Epithelial cell of prostate (primary cell): ENCODE measurements at regions not wholly inside any gene's neighbourhood (a gene's known extent, or its start where the extent isn't known, plus 50 kb on each side); places are given as distances from the start of the nearest gene placed in this dataset.
"Not testable (repeated sequence)": the region's sequence is repeated elsewhere in the genome, so short reads cannot be mapped to it uniquely, and the experiment has no call there.

Experiments
- DNase-seq: peaks from one replicate; pipeline ENCODE4 v3.0.0-alpha.2; 2011; ENCODE audit warnings: low read depth, low spot score
- H3K27ac ChIP-seq: fragments of 450-650 bp; 2 replicates; pipeline ENCODE4 v1.5.1; 2017; ENCODE audit warnings: mild to moderate bottlenecking

GRCh38 chr2:180705551-180705950, 274.9 kb upstream of the UBE2E3 start:
- peak overlapping the region; percentile 81 for H3K27ac ChIP-seq
- no peak for DNase-seq

DNA sequence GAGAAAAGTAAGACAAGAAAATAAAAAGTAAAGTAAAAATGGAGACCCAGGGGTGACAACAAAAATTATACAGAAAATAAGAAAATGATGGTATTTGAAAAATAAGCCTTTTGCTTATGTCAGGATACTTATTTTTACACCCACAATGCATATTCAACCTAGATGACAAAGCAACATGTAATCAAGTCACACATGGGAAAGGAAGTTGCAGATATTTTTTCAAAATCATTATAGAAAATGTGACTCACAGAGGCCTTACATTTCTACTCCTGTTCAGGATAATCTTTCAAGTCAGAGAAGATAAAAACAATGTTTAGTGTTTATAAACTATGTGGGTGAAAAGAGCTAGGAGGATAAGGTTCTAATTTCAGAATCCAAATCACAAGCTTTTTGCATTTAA, 275.3 kb upstream of the UBE2E3 start:
- H3K27ac ChIP-seq: peak overlapping the region; percentile 81
- DNase-seq: no peak

DNA sequence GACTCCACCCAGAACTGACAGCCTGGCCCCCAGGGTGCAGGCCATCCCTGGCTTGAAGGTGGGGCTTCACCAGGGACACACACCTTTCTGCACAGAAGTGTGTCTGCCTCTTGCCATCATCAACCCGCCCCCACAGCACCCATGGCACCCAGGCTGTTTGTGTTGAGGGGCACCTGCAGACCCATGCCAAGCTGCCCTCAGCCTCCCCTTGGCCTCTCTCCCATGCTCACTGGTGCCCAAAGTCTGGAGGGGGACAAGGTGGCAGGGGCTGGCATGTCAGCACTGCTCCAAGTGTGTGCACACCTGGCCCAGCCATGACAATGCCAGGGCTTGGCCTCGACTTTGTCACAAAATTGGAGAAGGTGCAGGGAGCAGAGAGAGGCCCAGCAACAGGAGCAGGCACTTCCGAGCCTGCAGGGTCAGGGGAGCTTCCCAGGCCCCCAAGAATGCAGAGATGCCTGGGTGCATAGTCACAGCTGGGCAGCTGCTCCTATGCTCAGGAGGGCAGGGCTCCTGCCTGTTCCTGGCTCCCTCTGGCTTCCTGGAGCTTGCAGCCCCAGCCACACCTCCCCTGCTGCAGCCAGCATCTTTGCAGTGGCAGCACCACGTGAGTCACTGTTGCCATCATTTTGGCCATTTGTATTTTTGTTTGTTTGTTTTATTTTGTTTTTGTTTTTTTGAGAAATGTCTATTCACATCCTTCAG, 280.6 kb upstream of the UBE2E3 start:
- no peak for DNase-seq
- H3K27ac ChIP-seq: no peak overlapping the region

GRCh38 chr2:180698668-180699067, 281.7 kb upstream of the UBE2E3 start:
- no peak overlapping the region for H3K27ac ChIP-seq
- no peak for DNase-seq

GRCh38 chr2:180695586-180696401, 284.6 kb upstream of the UBE2E3 start:
- H3K27ac ChIP-seq: no peak overlapping the region

DNA sequence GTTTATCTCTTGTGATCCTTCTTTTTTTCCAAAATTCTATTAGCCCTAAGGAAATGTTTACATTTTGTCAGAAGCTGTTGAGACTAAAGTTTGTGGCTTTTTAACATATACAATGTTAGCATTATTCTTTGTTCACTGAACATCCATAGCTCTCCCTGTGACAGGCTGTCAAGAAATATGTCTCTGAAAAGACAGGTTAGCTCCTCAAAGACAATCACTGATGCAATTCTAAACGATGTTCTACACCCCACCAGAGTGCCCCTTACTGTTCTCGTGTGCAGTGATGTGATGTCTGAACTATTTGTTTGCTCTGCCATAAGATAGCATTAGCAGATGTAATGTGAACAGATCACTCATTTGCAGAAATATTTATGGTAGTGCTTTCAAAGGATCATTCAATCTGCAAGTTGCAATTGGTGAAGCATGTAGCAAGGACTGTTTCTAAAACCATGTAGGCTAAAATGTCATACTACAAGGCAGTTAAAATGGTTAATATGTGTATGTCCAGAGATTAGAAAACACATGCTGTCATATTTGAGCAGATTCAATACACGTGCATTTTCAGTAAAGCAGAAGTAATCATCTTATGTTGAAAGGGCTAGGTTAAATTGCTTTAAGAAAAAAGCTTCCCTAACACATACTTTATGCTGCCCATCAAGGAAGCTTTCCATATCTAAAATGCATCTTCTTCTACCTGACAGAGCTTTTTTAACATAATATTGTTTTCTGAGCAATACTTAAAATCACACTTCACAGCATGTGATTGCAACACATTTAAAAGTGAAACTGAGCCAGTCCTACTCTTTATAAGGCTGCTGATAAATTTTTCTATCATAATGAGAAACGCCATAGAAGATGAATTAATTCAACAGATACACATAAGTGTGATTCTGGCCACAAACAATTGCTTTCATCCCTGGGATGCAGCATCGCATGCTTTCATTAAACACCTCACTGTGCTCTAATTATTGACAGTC, 285.7 kb upstream of the UBE2E3 start:
- H3K27ac ChIP-seq: no peak overlapping the region
- DNase-seq: no peak

More at GRCh38 chr2:180695586-180696401, 284.6 kb upstream of the UBE2E3 start:
- no peak for DNase-seq

DNA sequence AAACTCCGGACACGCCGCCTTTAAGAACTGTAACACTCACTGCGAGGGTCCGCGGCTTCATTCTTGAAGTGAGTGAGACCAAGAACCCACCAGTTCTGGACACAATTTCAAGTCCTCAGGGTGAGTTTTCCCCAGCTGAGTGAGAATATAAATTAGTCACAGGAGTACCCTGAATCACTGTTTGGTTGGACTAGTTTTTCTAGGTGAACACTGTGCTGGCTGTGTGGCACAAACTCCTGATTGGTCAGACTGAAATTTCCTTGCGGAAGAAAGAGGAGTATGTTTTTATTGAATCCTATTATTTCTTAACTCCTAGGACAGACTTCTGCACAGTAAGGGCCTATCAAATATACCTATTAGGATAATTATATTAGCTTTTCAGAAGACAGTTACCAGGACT, 288.1 kb upstream of the UBE2E3 start:
- H3K27ac ChIP-seq: no peak overlapping the region
- peak; percentile 55 for DNase-seq

GRCh38 chr2:180691855-180692223, 288.6 kb upstream of the UBE2E3 start:
- not testable (repeated sequence) for H3K27ac ChIP-seq, DNase-seq

GRCh38 chr2:180691186-180691854, 289.1 kb upstream of the UBE2E3 start:
- DNase-seq, H3K27ac ChIP-seq: not testable (repeated sequence)

GRCh38 chr2:180690611-180691010, 289.8 kb upstream of the UBE2E3 start:
- no peak overlapping the region for H3K27ac ChIP-seq
- DNase-seq: peak; percentile 64

DNA sequence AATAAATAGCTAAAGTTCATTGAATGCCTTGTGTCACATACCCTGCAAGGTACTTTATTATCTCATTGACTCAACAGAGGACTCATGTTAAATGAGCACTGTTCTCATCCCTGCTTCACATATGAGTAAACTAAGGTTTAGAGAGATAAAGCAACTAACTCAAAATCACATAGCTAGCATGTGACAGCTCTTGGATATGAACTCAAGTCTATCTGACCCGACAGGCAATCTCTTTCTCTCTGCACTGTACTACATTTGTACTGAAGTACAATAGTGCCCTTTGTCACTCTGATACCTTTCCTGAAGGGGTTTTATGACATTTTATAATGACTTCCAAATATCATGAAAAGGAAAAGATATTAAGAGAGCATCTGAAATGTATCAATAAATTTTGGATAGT, 297.5 kb upstream of the UBE2E3 start:
- no peak for DNase-seq
- no peak overlapping the region for H3K27ac ChIP-seq

DNA sequence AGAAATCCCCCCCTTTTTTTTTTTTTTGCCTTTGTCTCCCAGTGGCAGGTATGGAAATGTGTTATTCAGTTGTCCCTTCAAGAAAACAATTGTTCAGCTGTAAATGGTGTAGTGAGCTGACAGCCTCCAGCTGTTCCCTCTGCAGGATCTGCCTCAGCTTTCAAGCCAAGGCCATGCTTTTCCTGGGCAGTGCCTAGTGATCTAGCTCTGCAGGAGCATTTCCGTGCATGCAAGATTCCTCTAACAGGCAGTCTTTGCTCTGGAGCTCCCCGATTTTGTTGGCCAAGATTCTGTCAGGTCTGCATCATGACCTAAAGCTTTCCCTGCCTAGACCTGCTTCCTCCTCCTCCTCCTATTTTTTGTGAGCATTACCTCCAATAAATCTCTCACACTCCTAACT, 300.7 kb upstream of the UBE2E3 start:
- no peak for DNase-seq
- no peak overlapping the region for H3K27ac ChIP-seq

GRCh38 chr2:180678625-180678972, 301.8 kb upstream of the UBE2E3 start:
- DNase-seq: no peak
- no peak overlapping the region for H3K27ac ChIP-seq

DNA sequence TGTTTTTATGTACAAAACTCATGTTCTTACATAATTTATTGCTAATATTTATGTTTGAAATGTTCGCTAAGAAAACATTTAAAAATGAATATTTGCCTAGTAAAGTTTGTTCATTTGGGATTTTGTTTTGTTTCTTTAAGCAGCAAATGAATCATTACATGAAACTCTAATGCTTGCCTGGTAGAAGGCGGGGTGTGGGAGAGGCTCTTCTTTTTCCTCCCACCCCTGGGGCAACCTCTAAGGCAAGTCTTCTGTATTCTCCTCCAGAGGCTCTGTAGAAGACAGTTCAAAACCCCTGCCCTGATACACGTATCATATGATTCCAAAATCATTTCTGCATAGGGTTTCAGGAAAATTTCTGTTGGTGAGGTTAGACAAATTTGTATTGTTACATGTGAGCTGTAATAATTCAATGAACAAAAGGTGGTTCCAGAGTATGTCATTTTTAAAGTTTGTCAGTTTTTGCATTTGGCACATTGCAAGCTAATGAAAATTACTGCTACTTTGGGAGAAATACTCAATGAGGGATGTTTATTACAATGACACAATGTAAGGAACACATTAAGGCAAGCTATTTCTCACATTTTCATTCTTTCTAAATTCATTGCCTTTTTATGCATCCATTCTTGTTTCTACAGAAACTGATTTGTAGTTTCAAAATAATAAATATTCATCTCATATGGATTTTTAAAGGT, 302.3 kb upstream of the UBE2E3 start:
- DNase-seq: no peak
- peak overlapping the region; percentile 72 for H3K27ac ChIP-seq

- no peak for DNase-seq
- peak overlapping the region; percentile 72 for H3K27ac ChIP-seq
Measured at GRCh38 chr2:180677200-180677599, 303.2 kb upstream of the UBE2E3 start.

DNA sequence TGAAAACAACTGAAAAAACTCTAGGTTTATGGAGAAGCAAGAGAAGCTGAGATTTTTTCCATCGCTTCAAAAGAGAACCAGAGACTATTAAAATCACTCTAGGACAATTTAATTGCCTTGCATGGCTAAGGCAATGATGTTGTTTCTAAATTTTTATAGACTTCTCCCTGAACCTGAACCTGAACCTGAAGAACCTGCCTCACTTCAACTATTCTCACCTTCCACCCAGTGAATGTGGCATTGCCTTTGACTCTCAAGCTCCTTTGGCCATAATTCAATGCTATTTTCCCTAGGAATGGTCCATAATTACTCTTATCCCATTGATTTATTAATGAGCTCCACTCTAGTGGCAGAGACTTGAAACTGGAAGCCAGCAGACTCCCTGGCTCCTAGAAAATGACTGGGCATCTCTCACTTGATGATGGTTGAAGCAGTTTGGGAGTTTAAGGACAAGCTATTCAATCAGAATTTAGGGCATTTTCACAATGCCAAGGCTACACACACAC, 303.8 kb upstream of the UBE2E3 start:
- no peak for DNase-seq
- peak overlapping the region; percentile 72 for H3K27ac ChIP-seq

GRCh38 chr2:180675170-180675569, 305.2 kb upstream of the UBE2E3 start:
- no peak for DNase-seq

DNA sequence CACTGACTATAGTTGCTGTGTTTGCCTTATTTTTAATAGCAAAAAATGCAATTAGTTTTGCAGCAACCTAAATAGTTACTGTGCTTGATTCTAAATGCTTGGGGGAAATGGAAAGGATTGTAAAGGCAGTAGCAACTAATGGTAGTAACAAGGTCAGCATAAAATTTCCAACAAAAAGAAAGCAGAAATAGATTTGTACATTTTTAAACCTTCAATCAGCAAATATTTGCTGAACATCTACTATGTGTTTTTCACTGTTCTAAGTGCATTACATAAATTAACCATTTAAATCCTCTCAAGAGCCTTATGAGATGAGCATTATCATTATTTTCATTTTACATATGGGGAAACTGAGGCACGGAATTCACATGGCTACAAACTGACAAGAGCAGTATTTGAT, 308.0 kb upstream of the UBE2E3 start:
- H3K27ac ChIP-seq: no peak overlapping the region
- DNase-seq: no peak

More at GRCh38 chr2:180675170-180675569, 305.2 kb upstream of the UBE2E3 start:
- H3K27ac ChIP-seq: no peak overlapping the region

GRCh38 chr2:180670302-180671003, 310.0 kb upstream of the UBE2E3 start:
- DNase-seq: no peak
- no peak overlapping the region for H3K27ac ChIP-seq
